Colon (tissue), 2 donors: ENCODE measurements at regions not wholly inside any gene's neighbourhood (a gene's known extent, or its start where the extent isn't known, plus 50 kb on each side); places are given as distances from the start of the nearest gene placed in this dataset.

Source experiments
- FAIRE-seq: peaks from 2 replicates; lab custom pipeline; 2012; peaks lifted over from hg19 to GRCh38; lab: Jason Lieb, UNC
- donor health status: control.
- donor health status: control.

DNA sequence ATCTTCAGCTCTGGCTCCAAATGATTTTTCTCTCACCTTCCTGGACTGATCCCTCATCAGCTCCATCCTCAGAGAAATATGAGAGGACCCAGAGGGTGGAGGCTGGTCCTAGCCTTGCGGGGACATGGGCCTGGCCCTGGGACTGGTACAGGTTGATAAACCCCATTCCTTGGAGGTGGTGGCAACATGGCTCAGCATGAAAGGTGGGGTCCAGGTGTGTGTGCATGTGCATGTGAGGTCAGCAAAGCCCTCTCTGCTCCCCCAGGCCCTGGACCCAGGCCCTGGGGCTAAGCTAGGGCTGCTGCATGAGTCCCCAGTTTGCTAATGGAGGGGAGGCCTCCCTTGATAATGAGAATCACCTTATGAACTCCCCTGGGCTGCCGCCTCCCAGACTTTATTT lies 363.1 kb downstream of the MATN1 start:
- no peak for FAIRE-seq

GRCh38 chr1:30359539-30360220 lies 363.7 kb downstream of the MATN1 start:
- FAIRE-seq, result no peak

DNA sequence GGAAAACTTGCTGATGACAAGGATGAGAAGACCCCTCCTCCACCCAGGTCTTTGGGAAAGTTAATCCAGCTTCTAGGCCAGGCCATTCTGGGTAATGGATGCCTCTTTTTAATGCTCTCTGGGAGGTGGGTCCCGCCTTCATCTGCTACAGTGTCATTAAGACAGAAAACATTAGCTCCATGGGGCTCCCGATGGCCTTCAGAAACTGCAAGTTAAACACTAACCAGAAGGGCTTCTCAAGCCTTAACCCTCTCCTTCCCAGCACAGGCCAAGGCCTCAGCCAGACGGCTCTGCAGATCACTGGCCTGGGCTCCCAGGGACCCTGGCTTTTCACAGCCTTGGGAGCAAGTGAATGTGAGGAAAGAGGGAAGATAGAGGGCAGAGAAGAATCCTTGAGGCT lies 364.9 kb downstream of the MATN1 start:
- FAIRE-seq, result no peak

DNA sequence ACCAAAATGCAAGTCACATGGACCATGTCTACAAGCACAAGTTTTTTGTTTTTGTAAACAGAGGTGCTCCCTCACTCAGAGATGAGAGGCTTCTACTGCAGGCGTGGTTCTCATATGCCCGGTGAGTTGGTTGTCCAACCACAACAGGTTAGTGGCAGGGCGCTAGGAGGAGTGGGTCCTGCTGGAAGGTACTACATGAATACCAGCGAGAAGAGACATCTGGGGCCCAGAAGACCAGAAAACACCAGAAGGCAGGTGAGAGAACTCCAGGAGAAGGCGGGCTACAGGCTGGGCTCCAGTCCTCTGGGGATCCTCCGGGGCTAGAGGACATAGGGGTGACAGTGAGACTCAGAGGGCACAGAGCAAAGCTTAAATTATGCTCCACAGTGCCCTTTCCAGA lies 366.5 kb downstream of the MATN1 start:
- no peak for FAIRE-seq

DNA sequence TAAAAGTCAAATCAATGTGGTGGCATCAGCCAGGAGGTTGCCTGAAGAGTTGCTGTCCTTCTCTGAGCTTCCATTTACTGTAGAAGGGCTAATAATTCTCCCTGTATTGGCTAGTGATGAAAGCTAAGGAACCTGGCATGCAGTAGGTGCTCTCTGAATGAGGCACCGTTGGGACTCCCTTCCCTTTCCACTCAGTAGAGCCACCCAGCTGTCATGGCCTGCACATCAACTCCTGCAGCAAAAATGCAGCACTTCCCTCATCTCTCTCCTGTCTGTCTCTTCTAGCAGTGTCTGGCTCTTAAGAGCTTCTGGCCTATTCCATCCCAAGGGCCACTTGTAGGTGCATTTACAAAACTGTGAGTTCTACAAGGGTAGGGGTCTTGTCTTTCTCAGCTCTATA lies 369.0 kb downstream of the MATN1 start:
- FAIRE-seq, result no peak

- no peak for FAIRE-seq
These were observed 369.7 kb downstream of the MATN1 start for GRCh38 chr1:30353637-30354036.

DNA sequence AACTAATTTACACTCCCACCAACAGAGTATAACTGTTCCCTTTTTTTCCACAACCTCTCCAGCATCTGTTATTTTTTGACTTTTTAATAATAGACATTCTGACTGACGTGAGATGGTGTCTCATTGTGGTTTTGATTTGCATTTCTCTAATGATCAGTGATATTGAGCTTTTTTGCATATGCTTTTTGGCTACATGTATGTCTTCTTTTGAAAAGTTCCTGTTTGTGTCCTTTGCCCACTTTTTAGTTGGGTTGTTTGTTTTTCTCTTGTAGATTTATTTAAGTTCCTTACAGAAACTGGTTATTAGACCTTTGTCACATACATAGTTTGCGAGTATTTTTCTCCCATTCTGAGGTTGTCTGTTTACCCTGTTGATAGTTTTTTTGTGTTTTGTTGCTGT lies 375.2 kb downstream of the MATN1 start:
- no peak for FAIRE-seq

GRCh38 chr1:30345491-30346130 lies 377.8 kb downstream of the MATN1 start:
- no peak for FAIRE-seq

GRCh38 chr1:30343562-30343961 lies 379.8 kb downstream of the MATN1 start:
- no peak for FAIRE-seq

GRCh38 chr1:30342535-30343141 lies 380.7 kb downstream of the MATN1 start:
- no peak for FAIRE-seq

- FAIRE-seq, result no peak
These were observed 382.5 kb downstream of the MATN1 start for GRCh38 chr1:30340934-30341333.

GRCh38 chr1:30339866-30340265 lies 383.5 kb downstream of the MATN1 start:
- no peak for FAIRE-seq

DNA sequence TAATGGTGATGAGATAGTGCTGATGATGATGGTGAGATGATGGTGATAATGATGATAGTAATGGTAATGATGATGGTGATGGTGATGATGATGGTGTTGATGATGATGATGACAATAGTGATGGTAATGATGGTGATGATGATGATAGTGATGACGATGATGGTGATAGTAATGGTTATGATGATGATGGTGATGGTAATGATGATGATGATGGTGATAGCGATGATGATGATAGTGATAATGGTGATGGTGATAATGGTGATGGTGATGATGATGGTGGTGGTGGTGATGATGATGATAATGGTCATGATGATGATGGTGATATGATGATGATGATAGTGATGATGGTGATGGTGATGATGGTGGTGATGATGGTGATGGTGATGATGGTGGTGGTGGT lies 384.6 kb downstream of the MATN1 start:
- no peak for FAIRE-seq

DNA sequence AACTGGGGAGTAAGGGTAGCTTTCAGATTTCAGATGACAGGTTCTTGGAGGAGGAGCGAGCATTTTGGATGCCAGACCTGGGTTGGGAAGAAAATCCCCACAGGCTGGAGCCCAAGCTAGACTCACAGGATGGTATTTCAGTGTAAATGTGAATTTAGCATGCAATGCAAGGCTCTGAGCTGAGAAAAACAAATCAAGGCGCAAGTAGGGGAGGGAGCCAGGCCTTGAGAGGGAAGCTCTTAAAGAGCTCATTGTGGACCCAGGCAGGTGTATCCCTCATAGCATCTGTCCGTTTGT lies 386.1 kb downstream of the MATN1 start:
- FAIRE-seq, result no peak

GRCh38 chr1:30336550-30337323 lies 386.6 kb downstream of the MATN1 start:
- no peak for FAIRE-seq

- FAIRE-seq, result no peak
These were observed 387.4 kb downstream of the MATN1 start for GRCh38 chr1:30335997-30336390.

GRCh38 chr1:30335389-30335996 lies 387.9 kb downstream of the MATN1 start:
- no peak for FAIRE-seq

GRCh38 chr1:30334767-30335166 lies 388.6 kb downstream of the MATN1 start:
- FAIRE-seq, result no peak

DNA sequence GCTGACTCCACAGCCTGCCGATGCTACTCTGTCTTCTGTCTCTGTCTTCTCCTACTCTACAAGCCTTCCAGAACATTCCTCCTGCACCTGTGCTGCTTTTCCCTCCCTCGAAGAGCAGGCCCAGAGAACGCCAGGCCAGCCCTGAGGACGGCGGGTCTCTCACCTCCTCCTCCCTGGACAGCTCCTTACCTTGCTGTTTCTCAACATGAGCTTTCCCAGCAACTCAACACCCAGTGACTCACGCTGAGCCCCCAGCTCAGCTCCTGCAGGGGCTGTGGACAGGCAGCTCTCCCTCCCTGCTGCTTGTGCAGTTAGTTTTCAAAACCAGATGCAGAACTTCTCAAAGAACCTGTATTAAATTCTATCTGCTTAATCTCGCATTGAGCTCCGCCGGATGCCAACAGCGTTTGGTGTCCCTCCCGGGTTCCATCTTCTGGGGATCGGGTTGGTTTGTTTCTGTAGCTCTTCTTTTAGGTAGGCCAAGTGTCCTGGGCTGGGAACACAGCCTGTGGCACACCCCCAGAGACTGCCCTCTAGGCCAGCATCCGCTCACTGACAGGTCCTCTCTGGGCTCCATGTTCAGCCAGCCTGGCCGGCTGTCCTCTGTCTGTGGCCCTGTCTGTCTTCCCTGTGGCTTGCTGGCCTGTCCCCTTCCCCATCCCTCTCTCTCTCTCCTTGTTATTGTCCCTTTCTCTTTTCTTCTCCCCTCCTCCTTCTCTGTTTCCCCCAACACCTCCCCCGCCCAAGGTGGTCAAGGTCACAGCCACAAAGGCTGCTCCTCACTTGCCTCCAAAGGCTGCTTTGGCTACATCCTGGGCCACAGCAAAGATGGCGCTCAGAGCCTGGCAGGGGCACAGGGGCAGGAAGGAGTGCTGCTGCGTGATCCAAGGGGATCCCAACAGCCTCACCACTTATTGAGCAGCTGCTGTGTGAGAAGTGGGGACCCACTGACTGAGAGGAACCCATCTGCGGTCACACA lies 391.0 kb downstream of the MATN1 start:
- FAIRE-seq, result no peak

GRCh38 chr1:30331415-30332065 lies 391.8 kb downstream of the MATN1 start:
- no peak for FAIRE-seq

- FAIRE-seq, result no peak
These were observed 392.7 kb downstream of the MATN1 start for GRCh38 chr1:30330644-30331043.
